HG03064 (cell line): ENCODE measurements at regions not wholly inside any gene's neighbourhood (a gene's known extent, or its start where the extent isn't known, plus 50 kb on each side); places are given as distances from the start of the nearest gene placed in this dataset.

Experiments
- ATAC-seq: cut with Tn5 transposase; IDR thresholded peaks from one replicate; pipeline ENCODE4 v1.9.1; 2021; ENCODE audit warnings: low read depth; ENCODE audit not compliant: unreplicated experiment

GRCh38 chr16:64892835-64893785 is 228.8 kb downstream of the CDH11 start:
- ATAC-seq = no peak

GRCh38 chr16:64889446-64889845 is 232.4 kb downstream of the CDH11 start:
- ATAC-seq = no peak

- no peak for ATAC-seq
Measured at GRCh38 chr16:64887651-64888050, 234.2 kb downstream of the CDH11 start.

- no peak for ATAC-seq
Measured at GRCh38 chr16:64882078-64882784, 239.6 kb downstream of the CDH11 start.

- no peak for ATAC-seq
Measured at GRCh38 chr16:64880994-64881393, 240.9 kb downstream of the CDH11 start.

GRCh38 chr16:64880006-64880405 is 241.9 kb downstream of the CDH11 start:
- ATAC-seq = no peak

- no peak for ATAC-seq
Measured at GRCh38 chr16:64878940-64879339, 242.9 kb downstream of the CDH11 start.

GRCh38 chr16:64872101-64872500 is 249.8 kb downstream of the CDH11 start:
- ATAC-seq = no peak

- no peak for ATAC-seq
Measured at GRCh38 chr16:64870859-64871258, 251.0 kb downstream of the CDH11 start.

GRCh38 chr16:64869781-64870180 is 252.1 kb downstream of the CDH11 start:
- no peak for ATAC-seq

- ATAC-seq = no peak
Measured at GRCh38 chr16:64866021-64866420, 255.8 kb downstream of the CDH11 start.

GRCh38 chr16:64865069-64865696 is 256.7 kb downstream of the CDH11 start:
- ATAC-seq = no peak

GRCh38 chr16:64864232-64864809 is 257.5 kb downstream of the CDH11 start:
- ATAC-seq = no peak

GRCh38 chr16:64858076-64858475 is 263.8 kb downstream of the CDH11 start:
- ATAC-seq = no peak

GRCh38 chr16:64857411-64857810 is 264.5 kb downstream of the CDH11 start:
- no peak for ATAC-seq

- no peak for ATAC-seq
Measured at GRCh38 chr16:64853551-64853950, 268.3 kb downstream of the CDH11 start.

GRCh38 chr16:64846966-64847365 is 274.9 kb downstream of the CDH11 start:
- ATAC-seq = no peak

- ATAC-seq = no peak
Measured at GRCh38 chr16:64845071-64845470, 276.8 kb downstream of the CDH11 start.

GRCh38 chr16:64841482-64841881 is 280.4 kb downstream of the CDH11 start:
- ATAC-seq = no peak

- no peak for ATAC-seq
Measured at GRCh38 chr16:64841071-64841470, 280.8 kb downstream of the CDH11 start.

- no peak for ATAC-seq
Measured at GRCh38 chr16:64830653-64831052, 291.2 kb downstream of the CDH11 start.
